ENCODE measurements at regions not wholly inside any gene's neighbourhood (a gene's known extent, or its start where the extent isn't known, plus 50 kb on each side); places are given as distances from the start of the nearest gene placed in this dataset.
"Not testable (repeated sequence)": the region's sequence is repeated elsewhere in the genome, so short reads cannot be mapped to it uniquely, and the experiment has no call there.

- no peak for DNase-seq
Observed at GRCh38 chr2:47964277-47964676, 58.0 kb upstream of the FBXO11 start.

DNA sequence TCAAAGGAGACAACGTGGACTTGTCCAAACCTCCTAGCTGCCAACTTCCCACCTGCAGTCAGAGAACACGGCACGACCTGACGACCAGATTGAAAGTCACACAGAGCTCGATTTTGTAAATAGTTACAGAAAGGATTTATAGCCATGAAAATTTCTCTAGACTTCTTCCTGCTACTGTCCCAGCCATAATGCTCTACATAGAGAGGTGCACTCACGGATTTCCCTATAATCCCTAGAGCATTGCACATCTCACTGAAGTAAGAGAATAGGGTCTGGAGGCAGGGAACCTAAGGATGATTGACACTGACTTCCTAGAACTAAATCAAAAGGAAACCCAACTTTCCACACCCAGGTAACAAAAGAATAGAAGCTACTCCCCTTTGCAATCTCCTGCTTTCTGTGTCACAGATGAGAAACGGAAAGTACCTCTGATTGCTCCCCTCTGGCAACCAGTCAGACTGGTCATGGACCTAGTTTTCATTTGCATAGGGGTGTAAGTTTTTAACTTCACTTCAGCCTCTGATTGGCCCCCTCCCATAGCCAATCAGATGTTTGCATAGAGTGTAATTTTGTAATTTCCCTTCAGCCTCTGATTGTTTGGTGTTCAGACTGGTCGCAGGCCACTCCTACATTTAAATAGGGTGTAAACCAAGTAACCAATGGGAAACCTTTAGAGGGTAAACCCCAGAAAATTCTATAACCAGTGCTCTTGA lies 58.6 kb upstream of the FBXO11 start:
- DNase-seq: no peak

GRCh38 chr2:47976728-47977127 lies 70.4 kb upstream of the FBXO11 start:
- not testable (repeated sequence) for DNase-seq

DNA sequence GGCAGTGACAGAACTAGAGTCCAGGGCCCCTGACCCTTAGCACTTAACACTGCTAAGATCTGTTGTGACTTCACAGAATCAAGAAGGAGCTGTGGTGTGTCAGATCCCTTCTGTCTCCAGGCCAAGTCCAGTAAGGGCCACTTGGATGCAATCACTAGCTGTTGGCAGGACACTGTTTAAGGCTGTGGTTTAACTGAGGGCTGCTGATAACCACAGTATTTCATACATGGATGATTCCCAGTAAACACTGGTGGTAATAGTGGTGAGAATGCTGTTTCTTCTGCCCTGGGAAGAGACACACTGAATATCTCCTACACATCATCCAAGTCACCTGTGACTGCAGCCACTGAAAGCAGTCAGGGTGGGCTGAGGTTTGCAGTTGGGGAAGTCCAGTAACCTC lies 77.7 kb upstream of the FBXO11 start:
- no peak for DNase-seq

DNA sequence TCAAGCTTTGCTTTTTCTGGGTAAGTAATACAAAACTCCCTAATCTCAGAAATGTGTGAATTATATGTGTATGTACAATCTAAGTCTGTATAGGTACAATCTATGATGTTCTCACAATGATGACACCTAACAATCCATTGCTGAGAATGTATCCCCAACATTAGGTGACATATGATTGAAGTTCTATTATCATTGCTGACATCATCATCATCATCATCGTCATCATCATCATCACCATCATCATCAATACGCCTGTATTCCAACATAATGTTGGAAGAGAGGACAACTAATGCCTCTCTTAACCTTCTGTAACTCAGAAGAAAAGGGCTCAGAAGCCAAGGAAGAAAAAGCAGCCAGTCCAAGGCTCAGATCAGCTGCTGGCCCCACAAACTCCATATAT lies 84.2 kb upstream of the FBXO11 start:
- no peak for DNase-seq

DNA sequence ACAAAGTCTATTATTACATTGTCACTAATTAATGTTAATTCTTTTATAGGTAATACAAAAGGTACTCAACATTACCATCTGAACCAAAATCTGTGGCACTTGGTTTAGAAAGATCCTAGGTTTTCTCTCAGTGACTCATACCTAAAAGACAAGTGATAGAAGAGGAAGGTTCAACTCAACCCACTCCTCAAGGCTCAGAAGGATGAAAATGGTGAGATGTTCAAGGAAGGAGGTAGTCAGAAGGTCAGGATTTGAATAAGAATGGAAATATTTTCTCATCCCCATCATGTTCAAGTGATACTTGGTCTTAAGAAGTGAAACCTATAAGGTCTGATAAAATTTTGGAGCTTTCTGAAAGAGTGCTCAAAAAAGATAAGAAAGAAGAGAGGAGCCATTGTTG lies 86.4 kb upstream of the FBXO11 start:
- no peak for DNase-seq

DNA sequence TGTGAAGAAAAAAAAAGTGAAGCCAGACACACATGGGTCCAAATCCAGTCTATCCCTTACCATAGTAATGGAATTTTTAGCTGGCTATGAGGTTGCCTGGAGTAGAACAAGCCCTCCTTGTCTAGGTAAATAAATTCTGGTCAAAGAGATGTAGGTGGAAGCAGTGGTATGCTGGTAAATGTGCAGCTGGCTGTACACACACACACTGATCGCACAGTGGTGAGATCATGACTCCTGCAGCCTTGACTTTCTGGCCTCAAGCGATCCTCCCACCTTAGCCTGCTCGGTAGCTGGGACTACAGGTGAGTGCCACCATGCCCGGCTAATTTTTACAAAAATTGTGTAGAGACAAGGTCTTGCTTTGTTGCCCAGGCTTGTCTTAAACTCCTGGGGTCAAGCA lies 90.5 kb upstream of the FBXO11 start:
- DNase-seq: no peak

DNA sequence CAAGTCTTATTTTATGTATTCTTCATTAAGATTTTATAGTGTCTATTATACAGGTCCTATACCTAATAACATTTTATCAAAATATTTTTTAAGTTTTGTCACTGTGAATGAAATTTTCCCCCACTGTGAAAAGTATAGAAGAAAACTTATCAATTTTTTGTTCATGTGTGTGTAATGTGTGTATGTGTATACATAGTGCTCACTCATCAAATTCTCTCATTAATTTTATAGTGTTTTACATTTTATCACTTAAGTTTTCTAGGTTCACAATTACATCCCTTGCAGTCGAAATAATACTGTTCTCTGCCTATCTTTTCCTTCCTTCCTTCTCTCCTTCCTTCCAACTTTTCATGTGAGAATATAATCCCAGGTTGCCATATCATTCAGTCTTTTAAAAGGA lies 93.2 kb upstream of the FBXO11 start:
- DNase-seq: no peak

DNA sequence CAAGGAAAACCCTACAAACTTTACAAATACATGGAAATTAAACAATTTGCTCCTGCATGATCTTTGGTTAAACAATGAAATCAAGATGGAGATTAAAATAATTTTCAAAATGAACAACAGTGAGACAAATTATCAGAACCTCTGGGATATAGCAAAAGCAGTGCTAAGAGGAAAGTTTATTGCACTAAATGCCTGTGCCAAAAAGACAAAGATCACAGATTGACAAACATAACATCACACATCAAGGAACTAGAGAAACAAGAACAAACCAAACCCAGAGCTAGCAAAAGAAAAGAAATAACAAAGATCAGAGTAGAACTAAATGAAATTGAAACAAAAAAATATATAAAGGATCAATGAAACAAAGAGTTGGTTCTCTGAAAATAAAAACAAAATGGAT lies 95.2 kb upstream of the FBXO11 start:
- DNase-seq: no peak

- no peak for DNase-seq
Observed at GRCh38 chr2:48006094-48006493, 99.8 kb upstream of the FBXO11 start.

DNA sequence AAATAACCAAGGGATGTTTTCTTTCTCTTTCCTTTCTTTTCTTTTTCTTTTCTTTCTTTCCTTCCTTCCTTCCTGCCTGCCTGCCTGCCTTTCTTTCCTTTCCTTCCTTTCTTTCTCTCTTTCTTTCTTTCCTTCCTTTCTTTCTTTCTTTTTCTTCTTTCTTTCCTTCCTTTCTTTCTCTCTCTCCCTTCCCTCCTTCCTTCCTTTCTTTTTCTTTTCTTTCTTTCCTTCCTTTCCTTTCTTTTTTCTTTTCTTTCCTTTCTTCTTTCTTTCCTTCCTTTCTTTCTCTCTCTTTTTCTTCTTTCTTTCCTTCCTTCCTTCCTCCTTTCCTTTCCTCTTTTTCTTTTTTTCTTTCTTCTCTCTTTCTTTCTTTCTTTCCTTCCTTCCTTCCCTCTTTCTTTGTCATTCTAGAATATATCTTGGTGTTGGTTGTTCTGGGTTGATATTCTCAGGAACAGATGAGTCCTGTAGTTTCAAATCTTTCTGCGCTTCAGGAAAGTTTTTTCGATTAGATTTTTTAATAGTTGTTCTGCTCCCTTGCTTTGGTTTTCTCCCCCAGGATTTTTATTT lies 101.5 kb upstream of the FBXO11 start:
- DNase-seq: no peak

- DNase-seq: no peak
Observed at GRCh38 chr2:48009256-48009655, 103.0 kb upstream of the FBXO11 start.

GRCh38 chr2:48015421-48015820 lies 109.1 kb upstream of the FBXO11 start:
- DNase-seq: no peak

- no peak for DNase-seq
Observed at GRCh38 chr2:48016225-48017019, 110.1 kb upstream of the FBXO11 start.

- no peak for DNase-seq
Observed at GRCh38 chr2:48017136-48017535, 110.8 kb upstream of the FBXO11 start.

DNA sequence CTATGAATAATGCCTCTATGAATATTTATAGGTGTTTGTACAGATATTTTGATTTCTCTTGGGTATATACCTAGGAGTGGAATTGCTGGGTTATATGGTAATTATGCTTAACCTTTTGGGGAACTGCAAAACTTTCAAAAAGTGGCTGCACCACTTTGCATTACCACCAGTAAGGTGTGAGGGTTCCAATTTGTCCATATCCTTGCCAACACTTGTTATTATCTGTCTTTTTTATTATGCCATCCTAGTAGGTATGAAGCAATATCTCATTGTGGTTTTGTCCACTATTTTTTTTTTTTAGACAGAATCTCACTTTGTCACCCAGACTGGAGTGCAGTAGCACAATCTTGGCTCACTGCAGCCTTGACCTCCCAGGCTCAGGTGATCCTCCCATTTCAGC lies 112.2 kb upstream of the FBXO11 start:
- no peak for DNase-seq

DNA sequence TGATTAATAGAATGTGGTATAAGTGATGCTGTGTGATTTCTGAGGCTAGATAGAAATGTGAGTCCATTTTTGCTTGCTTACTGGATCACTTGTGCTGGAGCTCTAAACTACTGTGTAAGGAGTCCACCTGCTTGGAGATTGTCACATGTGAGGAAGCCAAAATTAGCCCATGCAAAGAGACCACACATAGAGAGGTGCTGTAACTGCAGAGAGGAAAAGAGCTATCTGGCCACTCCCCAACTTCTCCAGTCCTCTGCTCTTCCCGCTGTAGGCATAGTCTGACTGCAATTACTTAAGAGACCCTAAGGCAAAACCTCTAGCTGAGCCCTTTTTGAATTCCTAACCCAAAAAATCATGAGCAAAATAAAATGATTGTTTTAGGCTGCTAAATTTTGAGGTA lies 120.6 kb upstream of the FBXO11 start:
- DNase-seq: no peak

- DNase-seq: no peak
Observed at GRCh38 chr2:48032765-48033164, 126.5 kb upstream of the FBXO11 start.

GRCh38 chr2:48034295-48034694 lies 128.0 kb upstream of the FBXO11 start:
- no peak for DNase-seq

- DNase-seq: no peak
Observed at GRCh38 chr2:48036312-48036711, 130.0 kb upstream of the FBXO11 start.

DNA sequence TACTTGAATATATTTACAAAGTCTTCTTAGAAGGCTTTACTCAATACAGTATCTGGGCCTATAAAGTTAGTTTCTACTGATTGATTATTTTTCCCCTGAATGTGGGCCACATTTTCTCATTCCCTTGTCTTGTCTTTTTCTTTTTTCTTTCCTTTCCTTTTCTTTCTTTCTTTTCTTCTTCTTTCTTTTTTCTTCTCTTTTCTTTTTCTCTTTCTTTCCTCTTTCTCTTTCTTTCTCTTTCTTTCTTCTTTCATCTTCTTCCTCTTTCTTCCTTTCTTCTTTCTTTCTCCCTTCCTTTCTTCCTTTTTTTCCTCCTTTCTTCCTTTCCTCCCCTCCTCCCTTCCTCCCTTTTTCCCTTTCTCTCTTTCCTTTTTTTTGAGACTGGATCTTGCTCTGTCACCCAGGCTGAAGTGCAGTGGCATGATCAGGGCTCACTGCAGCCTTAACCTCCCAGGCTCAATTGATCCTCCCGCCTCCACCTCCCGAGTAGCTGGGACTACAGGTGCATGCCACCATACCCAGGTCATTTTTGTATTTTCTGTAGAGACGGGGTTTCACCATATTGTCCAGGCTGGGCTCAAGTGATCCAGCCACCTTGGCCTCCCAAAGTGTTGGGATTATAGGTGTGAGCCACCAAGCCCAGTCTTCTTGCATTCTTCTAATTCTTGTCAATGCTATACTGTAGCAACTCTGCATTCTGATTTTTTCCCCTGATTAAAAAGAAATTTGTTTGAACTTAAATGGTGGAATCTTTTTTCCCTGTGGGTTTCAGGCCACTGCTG lies 133.1 kb upstream of the FBXO11 start:
- no peak for DNase-seq

- DNase-seq: no peak
Observed at GRCh38 chr2:48043131-48043700, 136.9 kb upstream of the FBXO11 start.

DNA sequence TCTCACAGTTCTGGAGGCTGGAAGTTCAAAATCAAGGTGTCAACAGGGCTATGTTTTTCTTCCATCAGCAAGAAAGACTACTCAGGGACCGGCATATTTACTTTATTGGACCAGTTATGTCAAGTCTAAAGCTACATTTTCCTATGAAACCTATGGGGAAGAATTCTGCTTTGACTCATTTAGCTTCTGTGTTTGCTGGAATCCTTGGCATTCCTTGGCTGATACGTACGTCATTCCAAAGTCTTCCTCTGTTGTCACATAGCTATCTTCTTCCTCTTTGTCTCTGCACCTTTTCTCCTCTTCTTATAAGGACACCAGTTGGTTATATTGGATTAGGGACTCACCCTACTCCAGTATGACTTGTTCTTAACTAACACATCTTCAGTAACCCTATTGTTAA lies 137.4 kb upstream of the FBXO11 start:
- no peak for DNase-seq

All from NCI-H2107 (cell line).